ENCODE measurements at regions not wholly inside any gene's neighbourhood (a gene's known extent, or its start where the extent isn't known, plus 50 kb on each side); places are given as distances from the start of the nearest gene placed in this dataset.
"Not testable (repeated sequence)": the region's sequence is repeated elsewhere in the genome, so short reads cannot be mapped to it uniquely, and the experiment has no call there.

DNA sequence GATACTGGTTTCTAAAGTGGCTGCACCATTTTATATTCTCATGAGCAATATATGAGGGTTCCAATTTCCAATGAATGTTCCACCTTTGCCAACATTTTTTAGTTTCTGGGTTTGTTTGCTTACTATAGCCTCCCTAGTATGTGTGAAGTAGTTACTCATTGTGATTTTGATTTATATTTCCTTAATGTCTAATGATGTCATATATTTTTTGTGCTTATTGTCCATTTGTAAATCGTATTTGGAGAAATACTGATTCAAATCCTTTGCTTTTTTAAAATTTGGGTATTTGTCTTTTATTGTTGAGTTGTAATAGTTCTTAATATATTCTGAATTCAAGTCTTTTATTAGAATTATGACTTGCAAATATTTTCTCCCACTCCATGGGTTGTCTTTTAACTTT lies 161.0 kb upstream of the C11orf58 start:
- Histone ChIP-seq H3K4me1 (ENCODE audit: control insufficient read depth in 4 of 4, insufficient read depth in 4 of 4, low read length in 3 of 4) (no peaks in the 10 kb centered on the region), H3K4me3 (ENCODE audit: low read depth in 1 of 3, low read length in 3 of 3) (no peak overlapping the region), H3K9ac (ENCODE audit: low read depth in 1 of 2, low read length in 2 of 2) (no peak overlapping the region), H3K27me3 (ENCODE audit: control insufficient read depth in 4 of 4, insufficient read depth in 4 of 4, low read length in 3 of 4) (no peaks in the 10 kb centered on the region), H3K36me3 (ENCODE audit: control insufficient read depth in 4 of 4, insufficient read depth in 3 of 4, low read depth in 1 of 4, low read length in 3 of 4) (no peaks in the 10 kb centered on the region), H3K27ac (ENCODE audit: low read depth in 1 of 2, low read length in 2 of 2) (no peak overlapping the region), H3K9me3 (ENCODE audit: control insufficient read depth in 4 of 4, low read length in 3 of 4) (no peaks in the 10 kb centered on the region)
- DNase-seq (ENCODE audit: low spot score): no peak
- TF ChIP-seq, protein P1, sequence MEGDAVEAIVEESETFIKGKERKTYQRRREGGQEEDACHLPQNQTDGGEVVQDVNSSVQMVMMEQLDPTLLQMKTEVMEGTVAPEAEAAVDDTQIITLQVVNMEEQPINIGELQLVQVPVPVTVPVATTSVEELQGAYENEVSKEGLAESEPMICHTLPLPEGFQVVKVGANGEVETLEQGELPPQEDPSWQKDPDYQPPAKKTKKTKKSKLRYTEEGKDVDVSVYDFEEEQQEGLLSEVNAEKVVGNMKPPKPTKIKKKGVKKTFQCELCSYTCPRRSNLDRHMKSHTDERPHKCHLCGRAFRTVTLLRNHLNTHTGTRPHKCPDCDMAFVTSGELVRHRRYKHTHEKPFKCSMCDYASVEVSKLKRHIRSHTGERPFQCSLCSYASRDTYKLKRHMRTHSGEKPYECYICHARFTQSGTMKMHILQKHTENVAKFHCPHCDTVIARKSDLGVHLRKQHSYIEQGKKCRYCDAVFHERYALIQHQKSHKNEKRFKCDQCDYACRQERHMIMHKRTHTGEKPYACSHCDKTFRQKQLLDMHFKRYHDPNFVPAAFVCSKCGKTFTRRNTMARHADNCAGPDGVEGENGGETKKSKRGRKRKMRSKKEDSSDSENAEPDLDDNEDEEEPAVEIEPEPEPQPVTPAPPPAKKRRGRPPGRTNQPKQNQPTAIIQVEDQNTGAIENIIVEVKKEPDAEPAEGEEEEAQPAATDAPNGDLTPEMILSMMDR (IDR thresholded peaks at IDR 0.05; ENCODE audit: low read depth, low read length, missing input control): no peak
- TF ChIP-seq GABPA (IDR thresholded peaks at IDR 0.05 in 1 of 2, conservative IDR thresholded peaks at IDR 0.05 in 1 of 2) (no peak), TAF1 (conservative IDR thresholded peaks at IDR 0.05) (no peak), SP1 (IDR thresholded peaks at IDR 0.05) (no peak), YY1 (IDR thresholded peaks at IDR 0.05) (no peak), EGR1 (IDR thresholded peaks at IDR 0.05; ENCODE audit: low read depth in 2 of 2) (no peak), RAD21 (IDR thresholded peaks at IDR 0.05) (no peak), NR2F2 (IDR thresholded peaks at IDR 0.05) (no peak), HNF4A (conservative IDR thresholded peaks at IDR 0.05) (no peak), HNF4G (IDR thresholded peaks at IDR 0.05) (no peak), FOXA2 (IDR thresholded peaks at IDR 0.05) (no peak), JUND (IDR thresholded peaks at IDR 0.05) (no peak), RXRA (IDR thresholded peaks at IDR 0.05) (no peak), FOXA1 (IDR thresholded peaks at IDR 0.05) (no peak)
- TF ChIP-seq, protein P2, sequence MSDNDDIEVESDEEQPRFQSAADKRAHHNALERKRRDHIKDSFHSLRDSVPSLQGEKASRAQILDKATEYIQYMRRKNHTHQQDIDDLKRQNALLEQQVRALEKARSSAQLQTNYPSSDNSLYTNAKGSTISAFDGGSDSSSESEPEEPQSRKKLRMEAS (IDR thresholded peaks at IDR 0.05): no peak
- TF ChIP-seq, protein P3, sequence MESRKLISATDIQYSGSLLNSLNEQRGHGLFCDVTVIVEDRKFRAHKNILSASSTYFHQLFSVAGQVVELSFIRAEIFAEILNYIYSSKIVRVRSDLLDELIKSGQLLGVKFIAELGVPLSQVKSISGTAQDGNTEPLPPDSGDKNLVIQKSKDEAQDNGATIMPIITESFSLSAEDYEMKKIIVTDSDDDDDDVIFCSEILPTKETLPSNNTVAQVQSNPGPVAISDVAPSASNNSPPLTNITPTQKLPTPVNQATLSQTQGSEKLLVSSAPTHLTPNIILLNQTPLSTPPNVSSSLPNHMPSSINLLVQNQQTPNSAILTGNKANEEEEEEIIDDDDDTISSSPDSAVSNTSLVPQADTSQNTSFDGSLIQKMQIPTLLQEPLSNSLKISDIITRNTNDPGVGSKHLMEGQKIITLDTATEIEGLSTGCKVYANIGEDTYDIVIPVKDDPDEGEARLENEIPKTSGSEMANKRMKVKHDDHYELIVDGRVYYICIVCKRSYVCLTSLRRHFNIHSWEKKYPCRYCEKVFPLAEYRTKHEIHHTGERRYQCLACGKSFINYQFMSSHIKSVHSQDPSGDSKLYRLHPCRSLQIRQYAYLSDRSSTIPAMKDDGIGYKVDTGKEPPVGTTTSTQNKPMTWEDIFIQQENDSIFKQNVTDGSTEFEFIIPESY (IDR thresholded peaks at IDR 0.05): no peak
- TF ChIP-seq, protein P4, sequence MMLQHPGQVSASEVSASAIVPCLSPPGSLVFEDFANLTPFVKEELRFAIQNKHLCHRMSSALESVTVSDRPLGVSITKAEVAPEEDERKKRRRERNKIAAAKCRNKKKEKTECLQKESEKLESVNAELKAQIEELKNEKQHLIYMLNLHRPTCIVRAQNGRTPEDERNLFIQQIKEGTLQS (IDR thresholded peaks at IDR 0.05): no peak
- TF ChIP-seq, protein P5, sequence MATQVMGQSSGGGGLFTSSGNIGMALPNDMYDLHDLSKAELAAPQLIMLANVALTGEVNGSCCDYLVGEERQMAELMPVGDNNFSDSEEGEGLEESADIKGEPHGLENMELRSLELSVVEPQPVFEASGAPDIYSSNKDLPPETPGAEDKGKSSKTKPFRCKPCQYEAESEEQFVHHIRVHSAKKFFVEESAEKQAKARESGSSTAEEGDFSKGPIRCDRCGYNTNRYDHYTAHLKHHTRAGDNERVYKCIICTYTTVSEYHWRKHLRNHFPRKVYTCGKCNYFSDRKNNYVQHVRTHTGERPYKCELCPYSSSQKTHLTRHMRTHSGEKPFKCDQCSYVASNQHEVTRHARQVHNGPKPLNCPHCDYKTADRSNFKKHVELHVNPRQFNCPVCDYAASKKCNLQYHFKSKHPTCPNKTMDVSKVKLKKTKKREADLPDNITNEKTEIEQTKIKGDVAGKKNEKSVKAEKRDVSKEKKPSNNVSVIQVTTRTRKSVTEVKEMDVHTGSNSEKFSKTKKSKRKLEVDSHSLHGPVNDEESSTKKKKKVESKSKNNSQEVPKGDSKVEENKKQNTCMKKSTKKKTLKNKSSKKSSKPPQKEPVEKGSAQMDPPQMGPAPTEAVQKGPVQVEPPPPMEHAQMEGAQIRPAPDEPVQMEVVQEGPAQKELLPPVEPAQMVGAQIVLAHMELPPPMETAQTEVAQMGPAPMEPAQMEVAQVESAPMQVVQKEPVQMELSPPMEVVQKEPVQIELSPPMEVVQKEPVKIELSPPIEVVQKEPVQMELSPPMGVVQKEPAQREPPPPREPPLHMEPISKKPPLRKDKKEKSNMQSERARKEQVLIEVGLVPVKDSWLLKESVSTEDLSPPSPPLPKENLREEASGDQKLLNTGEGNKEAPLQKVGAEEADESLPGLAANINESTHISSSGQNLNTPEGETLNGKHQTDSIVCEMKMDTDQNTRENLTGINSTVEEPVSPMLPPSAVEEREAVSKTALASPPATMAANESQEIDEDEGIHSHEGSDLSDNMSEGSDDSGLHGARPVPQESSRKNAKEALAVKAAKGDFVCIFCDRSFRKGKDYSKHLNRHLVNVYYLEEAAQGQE (IDR thresholded peaks at IDR 0.05): no peak
- 82% methylated on average over 1 of the region's 1 CpG for WGBS

DNA sequence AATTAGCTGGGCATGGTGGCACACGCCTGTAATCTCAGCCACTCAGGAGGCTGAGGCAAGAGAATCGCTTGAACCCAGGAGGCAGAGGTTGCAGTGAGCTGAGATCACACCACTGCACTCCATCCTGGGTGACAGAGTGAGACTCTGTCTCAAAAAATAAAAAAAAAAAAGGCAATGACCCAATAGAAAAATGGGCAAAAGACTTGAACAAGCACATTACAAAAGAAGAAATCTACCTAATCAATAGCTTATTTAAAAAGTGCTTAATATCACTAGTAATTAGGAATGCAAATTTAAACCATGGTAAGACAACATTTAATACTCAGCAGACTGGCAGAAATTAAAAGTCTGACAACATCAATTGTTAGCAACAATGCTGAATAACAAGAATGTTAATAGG lies 163.6 kb upstream of the C11orf58 start:
- H3K36me3 ChIP-seq (ENCODE audit: control insufficient read depth in 4 of 4, insufficient read depth in 3 of 4, low read depth in 1 of 4, low read length in 3 of 4); H3K9ac ChIP-seq (ENCODE audit: low read depth in 1 of 2, low read length in 2 of 2); H3K9me3 ChIP-seq (ENCODE audit: control insufficient read depth in 4 of 4, low read length in 3 of 4); DNase-seq (ENCODE audit: low spot score); H3K4me3 ChIP-seq (ENCODE audit: low read depth in 1 of 3, low read length in 3 of 3); H3K4me1 ChIP-seq (ENCODE audit: control insufficient read depth in 4 of 4, insufficient read depth in 4 of 4, low read length in 3 of 4); H3K27me3 ChIP-seq (ENCODE audit: control insufficient read depth in 4 of 4, insufficient read depth in 4 of 4, low read length in 3 of 4); H3K27ac ChIP-seq (ENCODE audit: low read depth in 1 of 2, low read length in 2 of 2): not testable (repeated sequence)
- 88% methylated on average over 2 of the region's 2 CpGs for WGBS
